ENCODE measurements at regions not wholly inside any gene's neighbourhood (a gene's known extent, or its start where the extent isn't known, plus 50 kb on each side); places are given as distances from the start of the nearest gene placed in this dataset.

DNA sequence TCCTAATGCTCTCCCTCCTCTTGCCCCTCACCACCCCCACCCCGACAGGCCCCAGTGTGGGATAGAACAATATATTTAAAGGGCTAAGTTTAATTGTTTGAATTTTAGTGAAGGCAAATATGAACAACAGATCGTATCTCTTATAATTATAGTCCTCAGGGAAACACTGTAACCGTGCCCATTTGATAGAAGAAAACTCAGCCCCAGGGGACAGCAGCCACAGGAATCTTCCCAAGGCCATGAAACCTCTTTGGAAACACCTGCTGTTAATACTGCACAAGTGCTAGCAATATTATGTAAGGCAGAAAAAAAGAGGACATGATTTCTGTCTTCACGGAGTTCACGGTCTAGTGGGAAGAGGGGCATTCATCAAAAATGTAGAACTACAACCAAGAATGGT lies 142.2 kb downstream of the URB2 start:
- TF ChIP-seq, protein P1, sequence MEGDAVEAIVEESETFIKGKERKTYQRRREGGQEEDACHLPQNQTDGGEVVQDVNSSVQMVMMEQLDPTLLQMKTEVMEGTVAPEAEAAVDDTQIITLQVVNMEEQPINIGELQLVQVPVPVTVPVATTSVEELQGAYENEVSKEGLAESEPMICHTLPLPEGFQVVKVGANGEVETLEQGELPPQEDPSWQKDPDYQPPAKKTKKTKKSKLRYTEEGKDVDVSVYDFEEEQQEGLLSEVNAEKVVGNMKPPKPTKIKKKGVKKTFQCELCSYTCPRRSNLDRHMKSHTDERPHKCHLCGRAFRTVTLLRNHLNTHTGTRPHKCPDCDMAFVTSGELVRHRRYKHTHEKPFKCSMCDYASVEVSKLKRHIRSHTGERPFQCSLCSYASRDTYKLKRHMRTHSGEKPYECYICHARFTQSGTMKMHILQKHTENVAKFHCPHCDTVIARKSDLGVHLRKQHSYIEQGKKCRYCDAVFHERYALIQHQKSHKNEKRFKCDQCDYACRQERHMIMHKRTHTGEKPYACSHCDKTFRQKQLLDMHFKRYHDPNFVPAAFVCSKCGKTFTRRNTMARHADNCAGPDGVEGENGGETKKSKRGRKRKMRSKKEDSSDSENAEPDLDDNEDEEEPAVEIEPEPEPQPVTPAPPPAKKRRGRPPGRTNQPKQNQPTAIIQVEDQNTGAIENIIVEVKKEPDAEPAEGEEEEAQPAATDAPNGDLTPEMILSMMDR (IDR thresholded peaks at IDR 0.05), result no peak
- TF ChIP-seq POLR2A (IDR thresholded peaks at IDR 0.05), result no peak

Measured in uterus (tissue), 2 donors.